Retinal pigment epithelial cell (primary cell): ENCODE measurements at regions not wholly inside any gene's neighbourhood (a gene's known extent, or its start where the extent isn't known, plus 50 kb on each side); places are given as distances from the start of the nearest gene placed in this dataset.

Source experiments
- DNase-seq: peaks from one replicate; pipeline ENCODE4 v3.0.0-alpha.2; 2010; ENCODE audit warnings: low read depth
- H3K4me3 ChIP-seq: 2 replicates; pipeline ENCODE4 v1.5.1; 2011; ENCODE audit warnings: mild to moderate bottlenecking, low read length, control low read depth, moderate library complexity
- TF ChIP-seq, protein P1 (sequence below): conservative IDR thresholded peaks from 2 replicates; pipeline ENCODE4 v1.5.1; 2011; ENCODE audit warnings: low read depth, low read length, control low read depth, inconsistent platforms

DNA sequence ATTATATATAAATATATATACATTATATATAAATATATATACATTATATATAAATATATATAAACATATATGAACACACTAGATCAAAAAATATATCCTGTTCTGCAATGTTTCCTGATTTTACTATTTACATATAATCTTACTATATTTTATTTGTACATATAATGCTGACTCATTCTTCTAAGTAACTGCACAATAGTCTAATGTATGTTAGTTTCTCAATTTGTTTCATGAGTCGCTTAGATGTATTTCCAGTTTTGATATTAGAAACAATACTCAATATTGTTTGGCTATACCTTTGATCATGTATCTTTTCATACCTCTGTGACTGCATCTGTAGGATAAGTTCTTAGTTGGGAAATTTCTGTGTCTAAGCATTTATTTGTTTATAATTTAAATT lies 669.9 kb upstream of the CCDC54 start:
- H3K4me3 ChIP-seq: no peak overlapping the region
- TF ChIP-seq, protein P1, sequence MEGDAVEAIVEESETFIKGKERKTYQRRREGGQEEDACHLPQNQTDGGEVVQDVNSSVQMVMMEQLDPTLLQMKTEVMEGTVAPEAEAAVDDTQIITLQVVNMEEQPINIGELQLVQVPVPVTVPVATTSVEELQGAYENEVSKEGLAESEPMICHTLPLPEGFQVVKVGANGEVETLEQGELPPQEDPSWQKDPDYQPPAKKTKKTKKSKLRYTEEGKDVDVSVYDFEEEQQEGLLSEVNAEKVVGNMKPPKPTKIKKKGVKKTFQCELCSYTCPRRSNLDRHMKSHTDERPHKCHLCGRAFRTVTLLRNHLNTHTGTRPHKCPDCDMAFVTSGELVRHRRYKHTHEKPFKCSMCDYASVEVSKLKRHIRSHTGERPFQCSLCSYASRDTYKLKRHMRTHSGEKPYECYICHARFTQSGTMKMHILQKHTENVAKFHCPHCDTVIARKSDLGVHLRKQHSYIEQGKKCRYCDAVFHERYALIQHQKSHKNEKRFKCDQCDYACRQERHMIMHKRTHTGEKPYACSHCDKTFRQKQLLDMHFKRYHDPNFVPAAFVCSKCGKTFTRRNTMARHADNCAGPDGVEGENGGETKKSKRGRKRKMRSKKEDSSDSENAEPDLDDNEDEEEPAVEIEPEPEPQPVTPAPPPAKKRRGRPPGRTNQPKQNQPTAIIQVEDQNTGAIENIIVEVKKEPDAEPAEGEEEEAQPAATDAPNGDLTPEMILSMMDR: no peak
- DNase-seq: no peak

- TF ChIP-seq, protein P1: no peak
- no peak overlapping the region for H3K4me3 ChIP-seq
- DNase-seq: no peak
These were observed 666.6 kb upstream of the CCDC54 start for GRCh38 chr3:106710596-106710995.

DNA sequence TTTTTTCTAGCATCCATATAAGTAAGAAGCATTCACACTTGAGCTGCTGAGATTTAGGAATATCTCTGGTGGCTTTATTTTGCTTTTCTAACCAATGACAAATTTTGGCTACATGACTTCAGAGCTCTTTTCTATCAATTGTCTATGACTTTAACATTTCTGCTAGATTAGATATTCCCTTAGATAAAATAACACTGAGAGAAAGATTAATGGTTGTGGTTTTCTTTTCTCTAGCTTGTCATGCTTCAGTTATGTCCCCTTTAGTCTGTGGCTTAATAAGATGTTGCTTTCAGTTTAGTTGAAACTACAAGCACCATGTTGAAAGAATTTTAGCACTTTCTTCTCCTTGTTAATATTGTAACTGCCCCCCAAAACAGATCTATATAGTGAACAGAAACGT lies 665.6 kb upstream of the CCDC54 start:
- H3K4me3 ChIP-seq: no peak overlapping the region
- DNase-seq: no peak
- TF ChIP-seq, protein P1: no peak

- DNase-seq: no peak
- no peak overlapping the region for H3K4me3 ChIP-seq
- TF ChIP-seq, protein P1: no peak
These were observed 662.8 kb upstream of the CCDC54 start for GRCh38 chr3:106714400-106714799.

DNA sequence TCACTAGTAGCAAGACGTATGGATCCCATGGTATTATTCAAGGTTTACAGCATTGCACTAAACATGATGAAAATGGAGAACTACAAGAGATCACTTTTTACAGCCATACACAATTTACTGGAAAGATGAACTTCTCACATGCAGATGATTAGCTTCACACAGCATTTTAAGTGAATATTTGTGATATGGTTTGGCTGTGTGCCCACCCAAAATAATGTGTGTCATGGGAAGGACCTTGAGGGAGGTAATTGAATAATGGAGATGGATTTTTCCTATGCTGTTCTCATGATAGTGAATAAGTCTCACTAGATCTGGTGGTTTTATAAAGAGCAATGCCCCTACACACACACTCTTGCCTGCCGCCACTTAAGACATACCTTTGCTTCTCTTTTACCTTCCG lies 662.0 kb upstream of the CCDC54 start:
- DNase-seq: no peak
- no peak overlapping the region for H3K4me3 ChIP-seq
- TF ChIP-seq, protein P1: no peak

DNA sequence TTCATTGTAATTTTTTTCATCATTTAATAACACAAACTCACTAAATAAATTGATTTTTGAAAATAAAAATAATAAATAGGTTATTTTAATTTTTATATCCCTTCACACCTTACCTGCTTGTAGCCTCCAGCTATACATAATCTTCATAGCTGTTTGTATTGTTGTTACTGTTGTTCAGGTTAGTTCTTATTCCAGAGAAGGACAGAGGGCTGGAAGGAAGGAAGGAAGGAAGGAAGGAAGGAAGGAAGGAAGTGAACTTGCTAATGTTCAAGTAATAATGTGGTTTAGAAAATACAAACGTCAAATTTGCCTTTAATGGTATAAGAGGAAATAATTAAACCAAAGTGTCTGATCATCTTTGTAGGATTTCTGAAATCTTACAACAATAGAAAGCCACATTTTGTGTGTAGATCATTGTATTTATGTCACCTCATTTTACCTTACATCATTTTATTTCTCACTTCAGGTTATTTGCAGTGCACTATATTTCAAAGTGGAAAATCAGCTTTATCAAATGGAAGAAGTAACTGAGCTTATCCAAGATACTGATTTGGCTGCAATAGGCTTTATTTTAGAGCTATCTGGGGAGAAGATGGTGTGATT lies 660.0 kb upstream of the CCDC54 start:
- no peak for DNase-seq
- H3K4me3 ChIP-seq: no peak overlapping the region
- TF ChIP-seq, protein P1: no peak

GRCh38 chr3:106719077-106719476 lies 658.2 kb upstream of the CCDC54 start:
- H3K4me3 ChIP-seq: no peak overlapping the region

More at GRCh38 chr3:106719077-106719476, 658.2 kb upstream of the CCDC54 start:
- no peak for DNase-seq
- TF ChIP-seq, protein P1: no peak
